ENCODE measurements at regions not wholly inside any gene's neighbourhood (a gene's known extent, or its start where the extent isn't known, plus 50 kb on each side); places are given as distances from the start of the nearest gene placed in this dataset.
"Not testable (repeated sequence)": the region's sequence is repeated elsewhere in the genome, so short reads cannot be mapped to it uniquely, and the experiment has no call there.

DNA sequence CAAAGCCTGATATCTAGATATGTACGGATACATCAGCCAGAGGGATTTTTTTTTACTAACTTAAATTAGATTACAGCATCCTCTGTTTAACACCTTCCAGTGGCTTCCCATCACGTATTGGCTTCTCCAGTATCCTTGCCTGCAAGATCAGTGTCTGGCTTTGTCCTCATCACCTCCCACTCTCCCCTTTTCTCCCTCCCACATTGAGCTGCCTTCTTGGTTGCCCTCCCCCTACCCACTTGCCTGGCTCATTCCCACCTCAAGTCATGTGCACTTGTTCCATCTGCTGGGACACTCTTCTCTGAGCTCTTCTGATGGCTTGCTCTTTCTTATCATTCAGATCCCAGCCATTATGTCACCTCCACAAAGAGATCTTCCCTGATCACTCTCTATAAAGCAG, 75.9 kb upstream of the NALF2 start:
- Histone ChIP-seq H3F3A (ENCODE audit: control insufficient read depth, insufficient read depth) (no peaks in the 10 kb centered on the region), H3K9me2 (replicated peaks; ENCODE audit: control insufficient read depth, low read length) (no peaks in the 10 kb centered on the region), H3K27me3 (ENCODE audit: control insufficient read depth, low read length) (no peaks in the 10 kb centered on the region), H3K27ac (ENCODE audit: low read depth, low read length) (no peak overlapping the region), H3K9me3 (ENCODE audit: control insufficient read depth, insufficient read depth, low read length) (no peaks in the 10 kb centered on the region), H3K4me1 (ENCODE audit: control insufficient read depth, low read length) (no peaks in the 10 kb centered on the region), H3K36me3 (ENCODE audit: control insufficient read depth, low read length) (no peaks in the 10 kb centered on the region), H3K79me2 (ENCODE audit: control insufficient read depth, low read length) (no peaks in the 10 kb centered on the region), H3K4me3 (ENCODE audit: low read length) (no peak overlapping the region), H4K20me1 (ENCODE audit: control insufficient read depth, insufficient read depth, low read depth, low read length) (no peaks in the 10 kb centered on the region), H3K4me2 (ENCODE audit: low read length) (no peak overlapping the region)
- TF ChIP-seq EZH2phosphoT487 (IDR thresholded peaks at IDR 0.05; ENCODE audit: borderline replicate concordance, low read length): no peak
- TF ChIP-seq, protein P1, sequence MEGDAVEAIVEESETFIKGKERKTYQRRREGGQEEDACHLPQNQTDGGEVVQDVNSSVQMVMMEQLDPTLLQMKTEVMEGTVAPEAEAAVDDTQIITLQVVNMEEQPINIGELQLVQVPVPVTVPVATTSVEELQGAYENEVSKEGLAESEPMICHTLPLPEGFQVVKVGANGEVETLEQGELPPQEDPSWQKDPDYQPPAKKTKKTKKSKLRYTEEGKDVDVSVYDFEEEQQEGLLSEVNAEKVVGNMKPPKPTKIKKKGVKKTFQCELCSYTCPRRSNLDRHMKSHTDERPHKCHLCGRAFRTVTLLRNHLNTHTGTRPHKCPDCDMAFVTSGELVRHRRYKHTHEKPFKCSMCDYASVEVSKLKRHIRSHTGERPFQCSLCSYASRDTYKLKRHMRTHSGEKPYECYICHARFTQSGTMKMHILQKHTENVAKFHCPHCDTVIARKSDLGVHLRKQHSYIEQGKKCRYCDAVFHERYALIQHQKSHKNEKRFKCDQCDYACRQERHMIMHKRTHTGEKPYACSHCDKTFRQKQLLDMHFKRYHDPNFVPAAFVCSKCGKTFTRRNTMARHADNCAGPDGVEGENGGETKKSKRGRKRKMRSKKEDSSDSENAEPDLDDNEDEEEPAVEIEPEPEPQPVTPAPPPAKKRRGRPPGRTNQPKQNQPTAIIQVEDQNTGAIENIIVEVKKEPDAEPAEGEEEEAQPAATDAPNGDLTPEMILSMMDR (IDR thresholded peaks at IDR 0.05; ENCODE audit: low read depth, low read length, poor library complexity, severe bottlenecking): no peak

DNA sequence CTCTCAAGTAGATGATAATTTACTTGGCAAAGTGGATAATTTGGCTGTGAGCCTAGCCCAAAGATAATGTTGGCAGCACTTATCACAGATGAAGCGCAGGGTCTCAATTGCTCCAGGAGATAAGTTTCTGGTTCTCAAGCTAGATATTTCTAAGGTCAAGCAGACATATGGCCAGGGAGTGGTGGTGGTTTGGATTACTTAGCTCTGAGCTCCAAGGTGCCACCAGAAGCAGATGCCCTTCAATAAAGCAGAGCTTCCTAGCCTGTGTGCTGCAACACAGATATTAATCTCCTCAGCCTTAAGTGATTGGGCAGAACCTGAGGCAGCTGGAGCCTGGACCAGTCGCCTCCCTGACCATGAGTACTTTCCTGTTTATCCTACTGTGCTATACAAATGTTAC, 79.2 kb upstream of the NALF2 start:
- Histone ChIP-seq H3K4me1 (ENCODE audit: control insufficient read depth, low read length) (no peaks in the 10 kb centered on the region), H3K36me3 (ENCODE audit: control insufficient read depth, low read length) (no peaks in the 10 kb centered on the region), H4K20me1 (ENCODE audit: control insufficient read depth, insufficient read depth, low read depth, low read length) (no peaks in the 10 kb centered on the region), H3F3A (ENCODE audit: control insufficient read depth, insufficient read depth) (no peaks in the 10 kb centered on the region), H3K27ac (ENCODE audit: low read depth, low read length) (no peak overlapping the region), H3K4me3 (ENCODE audit: low read length) (no peak overlapping the region), H3K4me2 (ENCODE audit: low read length) (no peak overlapping the region), H3K9me3 (ENCODE audit: control insufficient read depth, insufficient read depth, low read length) (no peaks in the 10 kb centered on the region), H3K27me3 (ENCODE audit: control insufficient read depth, low read length) (no peaks in the 10 kb centered on the region), H3K79me2 (ENCODE audit: control insufficient read depth, low read length) (no peaks in the 10 kb centered on the region), H3K9me2 (replicated peaks; ENCODE audit: control insufficient read depth, low read length) (no peaks in the 10 kb centered on the region)
- TF ChIP-seq, protein P1 (IDR thresholded peaks at IDR 0.05; ENCODE audit: low read depth, low read length, poor library complexity, severe bottlenecking): no peak
- no peak for TF ChIP-seq EZH2phosphoT487 (IDR thresholded peaks at IDR 0.05; ENCODE audit: borderline replicate concordance, low read length)

DNA sequence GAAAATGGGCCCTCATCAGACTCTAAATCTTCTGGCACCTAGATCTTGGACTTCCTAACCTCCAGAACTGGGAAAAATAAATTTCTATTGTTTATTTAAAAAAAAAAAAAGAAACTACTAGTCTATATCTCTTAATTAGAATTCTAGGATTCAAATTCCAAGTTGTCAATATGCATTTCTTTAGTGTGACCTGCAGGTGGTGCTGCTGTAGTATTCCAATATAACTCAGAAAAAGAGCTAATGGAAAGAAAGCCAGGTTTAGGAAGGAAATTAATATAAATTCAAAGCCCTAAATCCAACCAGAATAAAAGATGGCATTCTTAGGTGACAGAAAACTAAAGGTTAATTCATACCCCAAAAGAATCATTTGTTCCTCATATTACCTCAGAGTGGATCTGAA, 80.0 kb upstream of the NALF2 start:
- H3K4me3 ChIP-seq (ENCODE audit: low read length): no peak overlapping the region
- no peaks in the 10 kb centered on the region for H3K36me3 ChIP-seq (ENCODE audit: control insufficient read depth, low read length)
- no peaks in the 10 kb centered on the region for H3K9me2 ChIP-seq (replicated peaks; ENCODE audit: control insufficient read depth, low read length)
- no peaks in the 10 kb centered on the region for H3F3A ChIP-seq (ENCODE audit: control insufficient read depth, insufficient read depth)
- H3K79me2 ChIP-seq (ENCODE audit: control insufficient read depth, low read length): no peaks in the 10 kb centered on the region
- no peaks in the 10 kb centered on the region for H3K27me3 ChIP-seq (ENCODE audit: control insufficient read depth, low read length)
- TF ChIP-seq, protein P1 (IDR thresholded peaks at IDR 0.05; ENCODE audit: low read depth, low read length, poor library complexity, severe bottlenecking): peak; percentile 25
- TF ChIP-seq EZH2phosphoT487 (IDR thresholded peaks at IDR 0.05; ENCODE audit: borderline replicate concordance, low read length): no peak
- H3K4me2 ChIP-seq (ENCODE audit: low read length): no peak overlapping the region
- no peak overlapping the region for H3K27ac ChIP-seq (ENCODE audit: low read depth, low read length)
- H3K4me1 ChIP-seq (ENCODE audit: control insufficient read depth, low read length): no peaks in the 10 kb centered on the region
- no peaks in the 10 kb centered on the region for H4K20me1 ChIP-seq (ENCODE audit: control insufficient read depth, insufficient read depth, low read depth, low read length)
- H3K9me3 ChIP-seq (ENCODE audit: control insufficient read depth, insufficient read depth, low read length): no peaks in the 10 kb centered on the region

DNA sequence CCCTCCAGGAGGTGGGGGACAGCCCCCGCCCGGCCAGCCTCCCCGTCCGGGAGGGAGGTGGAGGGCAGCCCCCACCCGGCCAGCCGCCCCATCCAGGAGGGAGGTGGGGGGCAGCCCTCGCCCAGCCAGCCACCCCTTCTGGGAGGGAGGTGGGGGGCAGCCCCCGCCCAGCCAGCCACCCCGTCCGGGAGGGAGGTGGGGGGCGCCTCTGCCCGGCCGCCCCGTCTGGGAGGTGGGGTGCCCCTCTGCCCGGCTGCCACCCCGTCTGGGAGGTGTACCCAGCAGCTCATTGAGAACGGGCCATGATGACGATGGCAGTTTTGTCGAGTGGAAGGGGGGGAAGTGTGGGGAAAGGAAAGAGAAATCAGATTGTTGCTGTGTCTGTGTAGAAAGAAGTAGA, 81.9 kb upstream of the NALF2 start:
- H4K20me1 ChIP-seq (ENCODE audit: control insufficient read depth, insufficient read depth, low read depth, low read length); H3K9me2 ChIP-seq (replicated peaks; ENCODE audit: control insufficient read depth, low read length); H3F3A ChIP-seq (ENCODE audit: control insufficient read depth, insufficient read depth); H3K9me3 ChIP-seq (ENCODE audit: control insufficient read depth, insufficient read depth, low read length); H3K27me3 ChIP-seq (ENCODE audit: control insufficient read depth, low read length); H3K4me1 ChIP-seq (ENCODE audit: control insufficient read depth, low read length); H3K79me2 ChIP-seq (ENCODE audit: control insufficient read depth, low read length); H3K4me3 ChIP-seq (ENCODE audit: low read length); H3K27ac ChIP-seq (ENCODE audit: low read depth, low read length); H3K36me3 ChIP-seq (ENCODE audit: control insufficient read depth, low read length); H3K4me2 ChIP-seq (ENCODE audit: low read length): not testable (repeated sequence)

Data from DOHH2 (cell line).